Lower lobe of right lung (tissue), 2 donors: ENCODE measurements at regions not wholly inside any gene's neighbourhood (a gene's known extent, or its start where the extent isn't known, plus 50 kb on each side); places are given as distances from the start of the nearest gene placed in this dataset.

Experiments used
- ATAC-seq, 2 donors: fragments of 200-7000 bp; cut with Tn5 transposase; one replicate each; pipeline ENCODE4 v1.9.1; 2020 to 2022; ENCODE audit warnings: mild to moderate bottlenecking in 2 of 2, moderate library complexity in 2 of 2
- DNase-seq: peaks from one replicate; pipeline ENCODE4 v3.0.0-alpha.2; 2020
- H3K27ac ChIP-seq: fragments of 200-600 bp; one replicate; pipeline ENCODE4 v1.8.0; 2022
- H3K27me3 ChIP-seq: fragments of 200-600 bp; one replicate; pipeline ENCODE4 v1.8.0; 2022; ENCODE audit warnings: low read depth
- H3K36me3 ChIP-seq: fragments of 200-600 bp; one replicate; pipeline ENCODE4 v1.8.0; 2022; ENCODE audit warnings: mild to moderate bottlenecking
- H3K4me1 ChIP-seq: fragments of 200-600 bp; one replicate; pipeline ENCODE4 v1.8.0; 2022
- H3K4me3 ChIP-seq: fragments of 200-600 bp; one replicate; pipeline ENCODE4 v1.8.0; 2022; ENCODE audit warnings: mild to moderate bottlenecking
- H3K9me3 ChIP-seq: fragments of 200-600 bp; one replicate; pipeline ENCODE4 v1.8.0; 2022
- CTCF ChIP-seq: fragments of 200-600 bp; IDR thresholded peaks from one replicate; pipeline ENCODE4 v1.8.0; 2022; ENCODE audit warnings: antibody characterized with exemption, mild to moderate bottlenecking
- intact Hi-C: fragments of 100-400 bp; cut with DNase I; formaldehyde crosslinking; loops from one replicate; pipeline ENCODE4 v1.11.0; 2022
- donor health status: DM: no; HTN: yes; CAD: no; lungs with severe emphysema.

GRCh38 chr5:145678255-145678654 lies 156.9 kb downstream of the PRELID2 start:
- ATAC-seq (no peak), DNase-seq (no peak)

GRCh38 chr5:145673786-145674185 lies 161.4 kb downstream of the PRELID2 start:
- Histone ChIP-seq H3K27ac (no peak overlapping the region), H3K4me3 (no peak overlapping the region), H3K27me3 (no peaks in the 10 kb centered on the region), H3K4me1 (no peaks in the 10 kb centered on the region), H3K36me3 (no peaks in the 10 kb centered on the region), H3K9me3 (no peaks in the 10 kb centered on the region)
- no peak for DNase-seq
- intact Hi-C loops: no loop called here
- no peak for TF ChIP-seq CTCF
- no peak for ATAC-seq

More at GRCh38 chr5:145678255-145678654, 156.9 kb downstream of the PRELID2 start:
- TF ChIP-seq CTCF: no peak
- no peaks in the 10 kb centered on the region for H3K4me1 ChIP-seq
- H3K4me3 ChIP-seq: no peak overlapping the region
- H3K9me3 ChIP-seq: no peaks in the 10 kb centered on the region
- no peaks in the 10 kb centered on the region for H3K27me3 ChIP-seq
- no peaks in the 10 kb centered on the region for H3K36me3 ChIP-seq
- no peak overlapping the region for H3K27ac ChIP-seq
- intact Hi-C loops: no loop called here

GRCh38 chr5:145668714-145669113 lies 166.4 kb downstream of the PRELID2 start:
- Histone ChIP-seq H3K27me3 (no peaks in the 10 kb centered on the region), H3K9me3 (no peaks in the 10 kb centered on the region), H3K27ac (no peak overlapping the region), H3K36me3 (no peaks in the 10 kb centered on the region), H3K4me3 (no peak overlapping the region), H3K4me1 (no peaks in the 10 kb centered on the region)
- intact Hi-C loops: no loop called here
- no peak for DNase-seq
- ATAC-seq: no peak
- TF ChIP-seq CTCF: no peak

GRCh38 chr5:145667742-145668141 lies 167.4 kb downstream of the PRELID2 start:
- Histone ChIP-seq H3K4me1 (no peaks in the 10 kb centered on the region), H3K27ac (no peak overlapping the region), H3K36me3 (no peaks in the 10 kb centered on the region), H3K27me3 (no peaks in the 10 kb centered on the region), H3K9me3 (no peaks in the 10 kb centered on the region), H3K4me3 (no peak overlapping the region)
- intact Hi-C loops: no loop called here
- no peak for TF ChIP-seq CTCF
- no peak for DNase-seq
- ATAC-seq: no peak

GRCh38 chr5:145666591-145666990 lies 168.6 kb downstream of the PRELID2 start:
- intact Hi-C loops: no loop called here
- Histone ChIP-seq H3K27me3 (no peaks in the 10 kb centered on the region), H3K36me3 (no peaks in the 10 kb centered on the region), H3K27ac (no peak overlapping the region), H3K4me1 (no peaks in the 10 kb centered on the region), H3K9me3 (no peaks in the 10 kb centered on the region), H3K4me3 (no peak overlapping the region)
- ATAC-seq: no peak
- DNase-seq: no peak
- TF ChIP-seq CTCF: no peak
